OCI-LY7 (cell line): ENCODE measurements at regions not wholly inside any gene's neighbourhood (a gene's known extent, or its start where the extent isn't known, plus 50 kb on each side); places are given as distances from the start of the nearest gene placed in this dataset.

ENCODE experiments used
- CTCF ChIP-seq: fragments of 200-600 bp; sonication (generic); conservative IDR thresholded peaks from 2 replicates; pipeline ENCODE4 v1.5.1; 2014; ENCODE audit warnings: mild to moderate bottlenecking, antibody characterized with exemption, low read length, moderate library complexity, mixed read lengths
- EZH2phosphoT487 ChIP-seq: fragments of 200-600 bp; sonication (generic); IDR thresholded peaks from 2 replicates; pipeline ENCODE4 v1.6.1; 2018; ENCODE audit warnings: low read depth, borderline replicate concordance, mild to moderate bottlenecking, mixed run types, antibody characterized with exemption, low read length, moderate library complexity, mixed read lengths

- TF ChIP-seq CTCF (no peak), EZH2phosphoT487 (no peak)
Measured at GRCh38 chr4:19473569-19473968, 778.1 kb upstream of the SLIT2 start.
